HG03460 (cell line): ENCODE measurements at regions not wholly inside any gene's neighbourhood (a gene's known extent, or its start where the extent isn't known, plus 50 kb on each side); places are given as distances from the start of the nearest gene placed in this dataset.

Source experiments
- ATAC-seq: cut with Tn5 transposase; IDR thresholded peaks from one replicate; pipeline ENCODE4 v1.9.1; 2021; ENCODE audit not compliant: unreplicated experiment

DNA sequence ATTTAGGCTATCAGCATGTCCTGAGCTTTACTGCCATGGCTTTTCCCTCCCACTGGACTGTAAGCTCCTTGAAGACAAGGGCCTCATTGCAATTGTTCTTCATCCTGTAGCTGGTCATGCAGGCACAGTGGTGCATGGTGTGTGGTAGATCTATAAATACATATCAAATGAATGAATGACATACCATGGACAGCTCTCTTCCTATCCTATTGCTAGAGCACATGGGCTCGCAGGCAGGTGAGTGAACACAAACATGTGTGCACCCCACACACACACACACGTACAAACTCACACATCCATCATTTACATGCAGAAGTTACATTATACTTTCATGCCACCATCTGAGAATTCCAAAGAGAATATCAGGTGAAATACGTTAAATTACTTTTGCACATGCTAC is 172.9 kb upstream of the RUNX1 start:
- ATAC-seq: no peak

DNA sequence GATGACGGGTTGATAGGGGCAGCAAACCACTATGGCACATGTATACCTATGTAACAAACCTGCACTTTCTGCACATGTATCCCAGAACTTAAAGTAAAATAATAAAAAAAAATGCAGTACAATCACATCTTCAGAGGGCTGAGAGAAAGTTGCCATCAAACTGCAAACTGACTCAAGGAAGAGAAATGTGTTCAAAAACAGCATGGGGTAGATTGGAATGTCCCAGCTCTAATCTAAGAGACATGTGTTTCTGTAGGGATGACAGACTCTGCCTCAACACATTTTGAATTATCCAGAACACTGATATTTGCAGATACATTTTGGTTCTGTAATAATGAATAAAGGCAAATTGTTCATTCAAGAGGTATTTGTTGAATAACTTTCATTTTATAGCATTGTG is 171.2 kb upstream of the RUNX1 start:
- ATAC-seq: no peak

DNA sequence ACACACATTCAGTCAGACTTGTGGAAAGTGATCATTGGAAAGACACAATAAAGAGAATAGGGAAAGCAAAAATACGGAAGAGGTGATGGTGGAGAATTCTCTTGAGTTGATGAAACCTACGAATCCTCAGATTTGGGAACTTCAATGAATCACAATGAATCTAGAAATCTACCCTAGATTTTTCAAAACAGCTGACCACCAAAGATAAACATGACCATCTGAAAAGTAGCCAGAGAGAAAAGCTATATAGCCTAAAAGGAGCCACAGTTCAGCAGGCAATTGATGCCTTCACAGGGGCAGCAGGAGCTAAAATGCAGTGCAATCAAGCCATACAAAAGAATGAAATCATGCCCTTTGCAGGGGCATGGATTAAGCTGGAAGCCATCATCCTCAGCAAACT is 170.6 kb upstream of the RUNX1 start:
- no peak for ATAC-seq

DNA sequence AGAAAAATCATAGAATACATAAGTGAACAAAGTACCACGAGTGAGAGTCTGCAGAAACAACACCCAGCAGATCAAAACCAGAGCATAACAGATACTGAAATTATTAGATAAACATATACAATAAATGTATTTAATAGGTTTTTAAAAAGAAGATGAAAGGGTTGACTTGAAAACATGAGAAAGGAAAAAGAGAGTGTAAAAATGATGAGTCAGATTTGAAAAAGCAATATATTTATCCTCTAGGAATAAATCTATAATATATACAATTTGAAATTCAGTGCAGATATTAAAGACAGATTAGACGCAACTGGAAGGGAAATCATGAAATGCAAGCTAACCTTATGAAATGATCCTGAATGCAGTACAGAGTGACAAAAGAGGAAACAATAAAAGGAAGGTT is 170.2 kb upstream of the RUNX1 start:
- ATAC-seq: no peak

DNA sequence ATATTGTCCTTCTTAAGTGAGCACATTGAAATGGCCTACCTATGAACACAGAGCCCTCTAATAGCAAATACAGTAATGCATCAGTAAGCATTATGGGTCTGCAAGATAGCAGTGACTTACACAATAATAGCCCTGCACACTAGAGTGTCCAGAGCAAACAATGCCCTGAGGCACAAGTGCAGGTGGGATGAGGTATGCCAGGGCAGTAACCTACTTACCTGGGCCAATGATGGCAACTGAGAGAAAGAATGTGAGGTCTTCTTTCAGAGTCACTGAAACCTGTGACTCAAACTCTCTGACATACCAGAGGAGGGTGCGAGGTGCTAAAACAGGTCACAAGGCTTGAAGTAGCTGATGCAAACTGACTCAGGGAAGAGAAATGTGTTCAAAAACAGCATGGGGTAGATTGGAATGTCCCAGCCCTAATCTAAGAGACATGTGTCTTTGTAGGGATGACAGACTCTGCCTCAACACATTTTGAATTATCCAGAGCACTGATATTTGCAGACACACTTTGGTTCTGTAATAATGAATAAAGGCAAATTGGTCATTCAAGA is 168.5 kb upstream of the RUNX1 start:
- ATAC-seq: no peak

DNA sequence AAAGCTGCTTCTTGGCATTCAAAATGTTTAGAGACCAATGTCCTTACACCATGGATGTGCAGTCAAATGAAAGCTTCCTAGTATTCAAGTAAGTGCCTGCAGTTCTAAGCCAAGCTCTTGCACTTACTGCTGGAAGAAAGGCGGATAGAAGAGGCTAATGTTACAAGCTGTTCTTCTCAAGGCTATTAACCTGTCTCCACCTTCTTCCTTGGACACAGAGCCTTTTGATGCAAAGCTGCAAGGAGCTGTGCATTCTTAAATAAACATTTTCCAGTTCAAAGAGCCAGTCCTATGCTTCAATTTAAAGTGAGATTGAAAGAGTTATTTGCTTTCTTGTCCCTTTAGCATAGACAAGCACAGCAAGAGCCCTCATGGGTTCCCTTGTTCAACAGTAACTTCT is 167.9 kb upstream of the RUNX1 start:
- no peak for ATAC-seq

DNA sequence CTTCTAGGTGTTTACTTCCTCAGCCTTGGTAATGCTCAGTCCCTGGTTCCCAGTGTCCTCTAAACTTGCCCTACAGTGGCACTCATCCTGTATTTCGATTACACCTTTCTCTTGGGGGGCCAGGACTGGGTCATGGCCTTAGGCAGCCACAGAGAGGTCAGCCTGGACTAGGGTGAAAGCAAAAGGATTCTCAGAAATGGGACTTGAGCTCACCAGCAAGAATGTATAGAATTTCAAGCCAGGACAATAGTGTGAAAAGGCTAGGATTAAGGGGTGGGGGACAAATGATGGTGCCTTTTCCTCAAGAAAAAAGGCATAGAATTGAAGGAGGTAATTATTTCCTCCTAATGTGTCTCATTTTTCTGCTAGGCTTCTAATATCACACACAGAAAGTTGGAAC is 166.8 kb upstream of the RUNX1 start:
- no peak for ATAC-seq

DNA sequence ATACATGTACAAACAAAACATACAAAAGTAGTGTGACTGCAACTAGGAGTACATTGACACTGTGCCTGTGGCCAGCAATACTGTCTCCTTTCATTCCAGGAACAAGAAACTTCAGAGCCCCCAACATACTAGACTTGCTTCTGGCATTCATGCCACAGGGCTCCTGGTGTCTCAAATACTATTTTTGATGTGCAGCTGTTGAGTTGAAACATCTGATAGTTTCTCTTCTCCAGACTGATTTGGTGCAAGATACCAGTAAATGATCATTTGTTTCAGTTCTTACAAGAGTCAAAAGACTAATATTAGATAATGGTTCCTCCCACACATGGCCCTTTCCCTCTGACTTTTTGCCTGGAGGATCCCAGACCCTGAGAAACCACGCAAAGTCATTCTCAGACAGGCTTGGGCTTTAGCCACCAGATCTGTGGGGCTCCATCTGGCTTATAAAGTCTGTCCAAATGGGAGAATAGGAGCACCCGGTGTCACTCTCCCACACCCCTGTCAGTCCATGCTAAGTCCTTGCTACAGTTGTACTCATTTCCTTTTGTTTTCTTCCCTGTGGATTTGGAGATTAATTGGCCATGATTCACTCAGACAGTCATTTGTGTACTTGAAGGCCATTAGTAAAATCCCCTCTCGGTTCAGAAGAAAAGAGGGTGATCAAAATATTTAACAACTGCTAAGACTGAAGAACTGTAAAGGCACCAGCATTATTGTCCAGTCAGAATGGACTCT is 163.5 kb upstream of the RUNX1 start:
- no peak for ATAC-seq

DNA sequence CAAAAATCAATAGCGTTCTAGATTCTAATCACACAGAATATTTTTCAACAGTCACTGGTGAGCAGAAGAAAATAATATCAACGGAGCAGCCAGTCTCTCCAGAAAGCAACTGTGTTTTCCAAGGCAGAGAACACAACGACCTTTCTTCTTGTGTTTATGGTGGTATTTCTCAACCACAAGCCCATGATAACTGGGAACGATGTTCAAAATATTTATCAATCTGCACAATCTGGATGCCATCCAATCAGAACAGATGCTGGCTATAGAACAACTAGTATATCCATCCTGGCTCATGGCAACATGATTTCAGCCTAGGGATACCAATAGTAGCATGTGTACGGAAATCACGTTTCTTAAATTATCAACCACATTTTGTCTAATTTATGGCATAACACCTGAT is 162.7 kb upstream of the RUNX1 start:
- no peak for ATAC-seq

DNA sequence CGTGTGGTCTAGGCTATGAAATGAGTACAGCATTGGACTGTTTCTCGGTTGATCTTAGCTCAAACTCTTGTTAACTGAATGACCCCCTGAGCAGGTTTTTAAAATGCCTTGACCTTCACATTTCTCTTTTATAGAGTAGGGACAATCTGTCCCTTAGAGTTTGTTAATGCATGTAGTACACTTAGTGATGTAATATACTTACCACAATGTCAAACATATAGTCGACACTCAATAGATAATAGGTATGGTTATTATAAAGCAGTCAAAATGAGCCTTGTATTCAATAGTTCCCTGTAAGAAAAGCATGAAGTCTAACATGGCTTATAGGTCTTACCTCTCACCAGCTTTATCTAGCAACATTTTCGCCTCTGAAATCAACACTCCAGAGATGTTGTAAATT is 161.0 kb upstream of the RUNX1 start:
- ATAC-seq: no peak

DNA sequence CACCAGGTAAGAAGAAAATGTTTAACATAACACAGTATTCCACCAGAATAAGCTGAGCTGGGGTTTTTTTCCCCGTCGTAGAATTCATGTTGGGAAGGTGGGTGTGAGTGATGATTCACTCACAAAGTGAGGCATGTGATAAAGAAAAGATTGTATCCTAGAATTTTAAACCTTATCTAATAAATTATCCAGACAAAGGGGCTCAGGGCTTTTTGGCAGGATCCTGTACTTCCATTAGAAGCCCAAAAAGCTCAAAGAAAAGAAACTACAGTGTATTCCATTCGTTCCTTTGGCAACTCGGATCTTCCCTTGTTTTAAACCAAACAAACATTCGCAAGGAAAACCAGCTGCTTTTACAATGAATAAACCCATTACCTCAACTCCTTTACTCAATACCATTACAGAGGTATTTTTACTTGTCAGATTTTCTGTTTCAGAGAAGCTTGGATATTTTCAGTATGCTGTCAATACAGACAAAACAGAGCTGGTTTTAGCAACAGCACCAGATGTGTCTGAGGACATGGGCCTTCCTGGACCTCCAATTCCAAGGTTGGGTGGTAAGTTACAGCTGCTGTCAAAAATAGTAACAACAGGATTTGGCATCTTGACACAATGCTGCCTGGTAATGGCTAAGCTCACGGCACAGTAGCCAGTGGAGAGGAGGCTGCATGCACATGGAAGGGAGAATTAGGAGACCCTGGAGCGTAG is 159.9 kb upstream of the RUNX1 start:
- no peak for ATAC-seq

DNA sequence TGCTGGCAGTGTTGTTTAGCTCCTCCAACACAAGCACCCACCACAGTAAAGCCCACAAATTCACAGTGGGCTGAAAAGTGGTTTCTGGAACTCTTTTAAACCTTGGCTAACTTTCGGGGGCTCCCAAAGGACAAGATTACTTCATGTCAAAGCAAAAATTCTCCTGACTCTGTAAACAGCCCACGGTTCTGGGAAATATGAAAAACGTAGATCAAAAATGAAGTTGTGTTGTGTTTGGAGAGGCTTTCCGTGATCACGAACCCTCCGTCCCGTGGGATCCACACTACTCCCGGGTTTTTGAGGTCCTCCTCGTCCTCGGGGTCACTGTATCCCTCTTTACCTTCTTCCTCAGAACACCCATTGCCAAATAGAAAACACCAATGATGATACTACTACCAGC is 159.0 kb upstream of the RUNX1 start:
- no peak for ATAC-seq

DNA sequence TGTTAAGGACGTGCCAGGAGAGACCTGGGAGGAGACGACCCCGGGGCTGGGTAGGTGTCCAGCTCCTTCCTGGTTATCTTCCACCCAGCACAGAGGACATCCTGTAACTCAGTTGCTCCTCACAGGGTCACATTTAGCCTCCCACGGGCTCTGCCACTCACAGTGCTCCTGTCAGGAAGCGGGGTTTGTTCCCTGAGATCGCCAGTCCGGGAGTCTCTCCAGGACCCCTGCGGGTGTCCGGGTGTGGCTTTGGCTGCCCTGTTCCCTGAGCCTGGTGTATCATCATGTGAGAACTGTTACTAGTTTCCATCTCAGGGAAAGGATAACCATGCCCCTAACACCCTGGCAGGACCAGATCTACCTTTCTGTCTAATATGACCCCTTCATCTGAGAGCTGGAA is 158.2 kb upstream of the RUNX1 start:
- no peak for ATAC-seq

DNA sequence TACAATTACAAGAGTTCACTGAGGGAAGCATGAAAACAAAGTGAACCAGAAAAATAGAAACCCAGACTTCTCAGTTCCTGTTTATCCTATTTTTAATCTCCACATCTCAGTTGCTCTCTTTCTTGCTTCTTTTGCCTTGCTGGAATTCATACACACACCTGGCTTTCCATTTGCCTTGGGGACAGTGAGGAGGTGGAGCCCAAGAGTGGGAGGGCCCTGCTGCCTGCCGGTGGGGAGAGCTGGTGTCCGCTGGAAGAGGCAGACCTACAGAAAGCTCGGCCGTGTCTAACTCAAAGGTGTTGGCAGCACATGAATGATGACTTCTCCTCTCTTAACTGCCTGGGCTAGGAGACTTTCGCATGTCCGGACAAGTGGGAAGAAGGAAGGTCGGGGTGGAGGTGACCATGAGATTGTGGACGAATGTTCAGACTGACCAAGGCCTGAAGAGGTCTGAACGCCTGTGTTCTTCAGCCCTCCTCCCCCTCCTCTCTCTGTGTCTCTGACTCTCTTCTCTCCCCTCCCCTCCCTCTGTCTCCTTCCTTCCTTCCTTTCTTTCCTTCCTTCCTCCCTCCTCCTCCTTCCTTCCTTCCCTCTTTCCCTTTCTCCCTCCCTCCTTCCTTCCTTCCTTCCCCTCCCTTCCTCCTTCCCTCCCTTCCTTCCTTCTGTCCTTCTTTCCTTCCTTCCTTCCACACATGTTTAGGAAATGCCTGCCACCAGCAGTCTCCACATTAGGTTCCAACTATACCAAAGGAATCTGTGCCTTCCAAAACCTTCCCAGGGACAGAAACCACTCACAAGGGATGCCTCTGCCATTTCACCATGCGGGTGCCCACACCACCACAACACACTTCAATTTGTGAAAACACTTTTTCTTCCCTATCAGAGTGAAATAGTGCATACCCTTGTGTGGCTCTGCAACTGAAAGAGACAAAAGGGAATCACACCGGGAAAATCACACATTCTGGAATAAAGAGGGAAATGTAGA is 157.3 kb upstream of the RUNX1 start:
- ATAC-seq: no peak

DNA sequence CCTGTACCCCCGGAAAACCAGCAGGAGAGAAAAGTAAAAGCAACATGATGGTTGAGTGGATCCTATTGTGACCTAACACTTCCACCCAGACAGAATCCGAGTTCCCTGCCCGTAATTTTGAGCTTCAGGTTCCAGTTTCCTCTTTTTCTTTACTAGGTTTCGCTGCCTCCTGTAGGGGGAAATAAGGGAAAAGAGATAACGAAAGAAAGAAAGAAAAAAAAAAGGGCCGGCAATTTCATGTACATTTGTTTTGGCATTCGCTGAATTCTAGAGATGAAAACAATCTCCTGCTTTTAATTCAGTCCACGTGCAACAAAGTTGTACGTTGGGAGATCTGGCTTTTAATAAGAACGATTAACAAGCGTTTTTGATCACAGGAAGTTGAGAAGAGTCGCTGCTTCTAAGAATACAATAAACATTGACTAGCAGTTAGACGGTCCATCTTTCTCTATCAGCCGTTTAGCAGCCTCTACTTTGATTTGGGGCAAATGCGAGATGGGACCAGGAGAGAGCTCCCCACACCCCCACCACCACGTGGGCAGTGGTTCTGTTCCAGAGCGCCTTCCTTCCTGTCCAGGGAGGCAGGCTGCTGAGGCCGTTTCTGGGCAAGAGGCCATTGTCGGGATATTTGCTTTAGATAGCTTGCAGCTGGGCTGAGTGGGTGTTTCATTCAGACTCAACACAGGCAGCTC is 155.9 kb upstream of the RUNX1 start:
- no peak for ATAC-seq

DNA sequence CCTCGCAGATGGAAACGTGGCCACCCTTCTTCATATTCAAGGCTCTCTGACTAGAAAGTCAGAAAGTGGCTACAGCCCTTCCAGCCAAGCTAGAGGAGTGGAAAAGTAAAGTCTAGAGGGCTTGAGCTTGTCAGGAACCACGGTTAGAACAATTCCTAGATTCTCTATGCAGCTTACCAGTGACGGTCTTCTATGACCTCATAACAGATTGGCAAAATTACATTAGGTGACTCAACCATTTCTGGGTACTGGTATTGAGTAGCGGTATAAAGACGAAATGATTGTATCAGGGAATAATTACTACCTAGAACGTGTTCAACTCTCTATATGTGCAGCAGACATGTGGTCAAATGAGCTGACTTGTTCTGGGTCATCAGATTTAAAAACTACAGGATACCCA is 155.0 kb upstream of the RUNX1 start:
- ATAC-seq: no peak

DNA sequence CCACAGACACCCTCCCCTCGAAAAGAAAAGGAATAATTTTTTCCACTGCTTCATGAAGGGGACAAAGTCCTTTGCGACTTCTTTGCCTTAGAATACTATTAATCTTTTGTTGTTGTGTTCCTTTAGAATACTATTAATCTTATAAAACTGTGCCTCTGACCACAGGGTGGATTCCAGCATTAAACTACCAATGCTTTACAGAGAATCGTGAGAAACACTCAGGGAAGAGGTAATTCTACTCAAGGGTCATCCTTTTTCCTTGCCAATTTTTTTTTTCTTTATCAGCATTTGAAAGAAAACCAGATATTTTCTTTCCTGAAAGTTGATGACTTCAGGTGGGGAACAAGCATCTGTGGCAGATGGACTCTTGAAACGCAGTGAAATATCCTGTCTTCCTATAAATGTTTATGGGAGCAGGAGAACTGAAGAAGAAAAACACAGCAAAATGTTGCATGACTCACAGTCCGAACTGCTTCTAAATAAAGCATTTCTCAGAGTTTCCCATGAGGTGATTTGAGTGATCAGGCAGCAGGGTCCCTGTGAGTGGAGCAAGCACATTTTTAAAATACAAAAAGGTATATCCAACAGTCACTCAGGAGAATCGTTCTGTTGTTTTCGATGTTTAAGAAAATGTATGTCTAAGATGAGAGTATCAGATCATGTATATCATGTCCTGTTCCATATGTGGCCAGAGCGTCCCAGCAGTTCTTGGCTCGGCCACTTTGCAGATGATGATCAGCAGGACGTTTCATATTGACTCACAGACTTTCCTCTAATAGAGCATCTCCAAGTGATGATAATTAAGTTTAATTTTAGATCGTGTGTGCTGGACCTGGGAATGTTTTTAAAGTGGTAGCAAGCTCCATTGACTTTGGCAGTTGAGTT is 154.2 kb upstream of the RUNX1 start:
- ATAC-seq: no peak

DNA sequence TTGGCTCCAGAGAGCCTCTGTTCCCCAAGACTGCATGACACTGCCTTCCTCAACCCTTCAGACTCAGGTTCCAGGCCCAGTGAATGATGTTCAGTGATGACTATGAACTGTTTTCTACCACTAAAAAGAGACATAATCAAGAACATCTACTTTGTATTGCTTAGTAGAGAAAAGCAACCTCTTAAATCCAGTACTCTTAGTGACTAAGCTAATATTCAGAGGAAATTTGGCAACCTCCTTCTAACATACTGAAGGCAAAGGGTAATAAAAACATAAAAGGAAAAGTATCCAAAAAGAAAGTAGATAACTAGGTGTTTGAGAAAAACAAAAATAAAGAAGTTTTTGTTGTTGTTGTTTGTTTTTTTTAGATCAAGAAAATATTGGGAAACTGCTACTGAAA is 153.3 kb upstream of the RUNX1 start:
- no peak for ATAC-seq

DNA sequence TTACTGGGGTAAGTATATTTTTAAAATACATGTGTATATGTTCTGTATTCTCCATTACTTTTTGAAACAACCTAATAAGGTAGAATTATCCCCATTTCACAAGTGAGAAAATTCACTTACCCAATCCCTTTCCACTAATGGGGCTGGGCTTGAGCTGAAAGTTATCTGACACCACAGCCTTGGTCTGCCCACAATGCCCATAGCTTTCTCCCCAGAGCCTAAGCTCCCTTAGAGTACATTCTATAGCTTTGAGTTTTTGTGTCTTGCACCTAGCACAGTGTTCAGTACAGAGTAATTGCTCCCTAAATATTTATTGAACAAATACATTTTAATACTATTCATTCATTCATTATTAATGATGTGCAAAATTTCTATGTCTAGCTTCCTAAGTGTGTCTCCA is 152.7 kb upstream of the RUNX1 start:
- ATAC-seq: no peak

DNA sequence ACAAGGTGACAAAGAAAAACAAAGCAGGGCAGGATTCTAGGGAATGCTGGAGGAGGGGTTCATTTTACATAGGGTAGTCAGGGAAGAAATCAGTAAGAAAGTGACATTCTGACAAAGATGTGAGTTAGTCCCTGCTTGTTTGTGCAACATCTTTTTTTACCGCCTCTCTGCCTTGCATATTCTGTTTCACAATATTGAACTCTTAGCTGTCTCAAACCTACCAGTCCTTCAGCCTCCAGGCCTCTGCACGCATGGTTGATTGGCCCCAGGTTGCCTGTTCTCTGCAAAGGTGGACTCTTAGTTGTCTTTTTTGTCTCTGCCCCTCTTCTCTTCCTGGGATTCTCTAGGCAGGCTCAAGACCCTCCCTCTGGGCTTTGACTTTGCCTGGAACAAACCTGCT is 152.2 kb upstream of the RUNX1 start:
- ATAC-seq: no peak
